Testis (tissue), 2 donors: ENCODE measurements at regions not wholly inside any gene's neighbourhood (a gene's known extent, or its start where the extent isn't known, plus 50 kb on each side); places are given as distances from the start of the nearest gene placed in this dataset.
"Not testable (repeated sequence)": the region's sequence is repeated elsewhere in the genome, so short reads cannot be mapped to it uniquely, and the experiment has no call there.

ENCODE experiments used
- DNase-seq: peaks from one replicate; pipeline ENCODE4 v3.0.0-alpha.2; 2019
- H3K27ac ChIP-seq, 2 donors: fragments of 200-600 bp; sonication (generic); one replicate each; pipeline ENCODE4 v1.5.1; 2019
- H3K27me3 ChIP-seq: fragments of 200-600 bp; sonication (generic); one replicate; pipeline ENCODE4 v1.5.1; 2019
- H3K36me3 ChIP-seq: fragments of 200-600 bp; sonication (generic); one replicate; pipeline ENCODE4 v1.5.1; 2017; ENCODE audit warnings: low read depth; ENCODE audit errors: missing control alignments
- H3K4me1 ChIP-seq: fragments of 200-600 bp; sonication (generic); one replicate; pipeline ENCODE4 v1.5.1; 2019
- H3K4me3 ChIP-seq, 2 donors: fragments of 200-600 bp; sonication (generic); one replicate each; pipeline ENCODE4 v1.5.1; 2017 to 2019
- H3K9me3 ChIP-seq: fragments of 200-600 bp; sonication (generic); one replicate; pipeline ENCODE4 v1.5.1; 2017
- POLR2A ChIP-seq: fragments of 450-650 bp; IDR thresholded peaks from one replicate; pipeline ENCODE4 v1.6.1; 2017; ENCODE audit warnings: antibody characterized with exemption, mild to moderate bottlenecking, moderate library complexity
- WGBS, 2 donors: methylation state at CpG; one replicate each; pipeline ENCODE4 v1.1.5; 2018; 5-methylcytosine and 5-hydroxymethylcytosine counted together
- intact Hi-C: fragments of 100-400 bp; cut with DNase I; formaldehyde crosslinking; loops from one replicate; pipeline ENCODE4 v1.15.1; 2023; ENCODE audit warnings: low total_unique reads
- TF ChIP-seq, protein P1 (sequence below), 3 experiments: fragments of 450-650 bp in 2 of 3; fragments of 200-600 bp in 1 of 3; sonication (generic) in 1 of 3; IDR thresholded peaks; one replicate each; pipeline ENCODE4 v1.5.1; 2016 to 2019; ENCODE audit warnings: antibody characterized with exemption in 3 of 3, mild to moderate bottlenecking in 2 of 3, moderate library complexity in 1 of 3

DNA sequence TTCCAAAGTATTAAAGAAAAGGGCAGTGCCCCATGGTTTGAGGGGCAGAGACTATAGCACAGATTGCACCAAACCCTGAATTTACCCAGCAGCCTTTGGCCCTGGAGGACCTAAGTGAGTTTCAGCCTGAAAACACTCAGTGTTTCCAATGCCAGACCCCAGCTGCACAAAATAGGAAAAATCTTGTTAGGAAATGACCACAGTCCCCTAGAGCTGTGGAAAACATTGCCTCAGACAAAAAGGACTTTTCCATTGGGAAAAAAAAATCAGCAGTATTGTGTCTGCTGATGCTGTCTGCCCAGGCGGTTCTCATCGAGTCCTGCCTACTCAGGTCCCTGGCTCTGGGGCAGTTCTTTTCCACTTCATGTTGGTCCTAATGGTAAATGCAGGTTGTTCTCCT lies 121.7 kb upstream of the DLG1 start:
- H3K27ac ChIP-seq: no peak overlapping the region
- intact Hi-C loops: no loop called here
- WGBS, 2 donors: 80 to 89% methylated on average over 2 of the region's 2 CpGs

DNA sequence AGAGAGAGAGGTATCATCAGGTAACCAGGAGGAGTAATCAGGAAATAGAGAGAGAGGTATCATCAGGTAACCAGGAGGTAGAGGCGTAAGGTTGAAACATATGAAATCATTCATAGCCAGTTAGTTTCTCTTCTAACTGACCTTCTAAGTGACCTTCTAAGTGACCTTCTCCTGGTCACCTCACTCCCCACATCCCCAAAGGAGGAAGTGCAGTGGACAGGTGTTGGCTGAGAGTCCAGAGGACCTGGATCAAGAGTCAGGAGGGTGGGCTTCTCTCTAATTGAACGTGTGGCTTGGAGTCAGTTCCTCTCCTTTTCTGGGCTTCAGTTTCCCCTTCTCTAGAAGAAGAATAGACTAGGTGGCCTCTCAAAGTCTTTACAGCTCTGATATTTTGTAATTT lies 121.3 kb upstream of the DLG1 start:
- intact Hi-C loops: no loop called here
- no peaks in the 10 kb centered on the region for H3K36me3 ChIP-seq
- H3K4me1 ChIP-seq: peaks cover 3% of the 10 kb centered on the region
- no peak overlapping the region for H3K27ac ChIP-seq
- TF ChIP-seq, protein P1, sequence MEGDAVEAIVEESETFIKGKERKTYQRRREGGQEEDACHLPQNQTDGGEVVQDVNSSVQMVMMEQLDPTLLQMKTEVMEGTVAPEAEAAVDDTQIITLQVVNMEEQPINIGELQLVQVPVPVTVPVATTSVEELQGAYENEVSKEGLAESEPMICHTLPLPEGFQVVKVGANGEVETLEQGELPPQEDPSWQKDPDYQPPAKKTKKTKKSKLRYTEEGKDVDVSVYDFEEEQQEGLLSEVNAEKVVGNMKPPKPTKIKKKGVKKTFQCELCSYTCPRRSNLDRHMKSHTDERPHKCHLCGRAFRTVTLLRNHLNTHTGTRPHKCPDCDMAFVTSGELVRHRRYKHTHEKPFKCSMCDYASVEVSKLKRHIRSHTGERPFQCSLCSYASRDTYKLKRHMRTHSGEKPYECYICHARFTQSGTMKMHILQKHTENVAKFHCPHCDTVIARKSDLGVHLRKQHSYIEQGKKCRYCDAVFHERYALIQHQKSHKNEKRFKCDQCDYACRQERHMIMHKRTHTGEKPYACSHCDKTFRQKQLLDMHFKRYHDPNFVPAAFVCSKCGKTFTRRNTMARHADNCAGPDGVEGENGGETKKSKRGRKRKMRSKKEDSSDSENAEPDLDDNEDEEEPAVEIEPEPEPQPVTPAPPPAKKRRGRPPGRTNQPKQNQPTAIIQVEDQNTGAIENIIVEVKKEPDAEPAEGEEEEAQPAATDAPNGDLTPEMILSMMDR (IDR thresholded peaks at IDR 0.05): no peak
- no peak for TF ChIP-seq POLR2A
- H3K27me3 ChIP-seq: no peaks in the 10 kb centered on the region
- DNase-seq: no peak
- no peaks in the 10 kb centered on the region for H3K9me3 ChIP-seq
- no peak overlapping the region for H3K4me3 ChIP-seq
- WGBS, 2 donors: 78 to 93% methylated on average over 2 of the region's 2 CpGs

More for the DNA sequence above, 121.7 kb upstream of the DLG1 start:
- no peak overlapping the region for H3K4me3 ChIP-seq
- H3K9me3 ChIP-seq: no peaks in the 10 kb centered on the region
- DNase-seq: no peak
- TF ChIP-seq POLR2A: no peak
- TF ChIP-seq, protein P1 (IDR thresholded peaks at IDR 0.05): no peak
- H3K27me3 ChIP-seq: no peaks in the 10 kb centered on the region
- peaks cover 3% of the 10 kb centered on the region for H3K4me1 ChIP-seq
- H3K36me3 ChIP-seq: no peaks in the 10 kb centered on the region

GRCh38 chr3:197417911-197418618 lies 119.7 kb upstream of the DLG1 start:
- H3K36me3 ChIP-seq: no peaks in the 10 kb centered on the region
- no peaks in the 10 kb centered on the region for H3K27me3 ChIP-seq
- H3K4me1 ChIP-seq: peaks cover 3% of the 10 kb centered on the region
- 46 to 55% methylated on average over 11 of the region's 11 CpGs for WGBS, 2 donors
- no peak overlapping the region for H3K4me3 ChIP-seq
- no peak overlapping the region for H3K27ac ChIP-seq
- intact Hi-C loops: no loop called here
- H3K9me3 ChIP-seq: no peaks in the 10 kb centered on the region
- DNase-seq: no peak
- TF ChIP-seq POLR2A: no peak
- TF ChIP-seq, protein P1 (IDR thresholded peaks at IDR 0.05): no peak

- TF ChIP-seq POLR2A: no peak
- TF ChIP-seq, protein P1 (IDR thresholded peaks at IDR 0.05): no peak
- H3K36me3 ChIP-seq: no peaks in the 10 kb centered on the region
- intact Hi-C loops: no loop called here
- no peak overlapping the region for H3K4me3 ChIP-seq
- H3K27me3 ChIP-seq: no peaks in the 10 kb centered on the region
- no peak for DNase-seq
- H3K9me3 ChIP-seq: no peaks in the 10 kb centered on the region
- WGBS, 2 donors: 55 to 73% methylated on average over 6 of the region's 6 CpGs
- H3K4me1 ChIP-seq: peaks cover 3% of the 10 kb centered on the region
- H3K27ac ChIP-seq: no peak overlapping the region
Observed at GRCh38 chr3:197417441-197417840, 119.0 kb upstream of the DLG1 start.

DNA sequence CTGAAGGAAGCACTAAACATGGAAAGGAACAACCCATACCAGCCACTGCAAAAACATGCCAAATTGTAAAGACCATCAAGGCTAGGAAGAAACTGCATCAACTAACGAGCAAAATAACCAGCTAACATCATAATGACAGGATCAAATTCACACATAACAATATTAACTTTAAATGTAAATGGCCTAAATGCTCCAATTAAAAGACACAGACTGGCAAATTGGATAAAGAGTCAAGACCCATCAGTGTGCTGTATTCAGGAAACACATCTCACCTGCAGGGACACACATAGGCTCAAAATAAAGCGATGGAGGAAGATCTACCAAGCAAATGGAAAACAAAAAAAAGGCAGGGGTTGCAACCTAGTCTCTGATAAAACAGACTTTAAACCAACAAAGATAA lies 113.5 kb upstream of the DLG1 start:
- H3K27me3 ChIP-seq, H3K4me1 ChIP-seq, H3K27ac ChIP-seq, H3K4me3 ChIP-seq, DNase-seq, intact Hi-C loops, H3K9me3 ChIP-seq, H3K36me3 ChIP-seq: not testable (repeated sequence)
- WGBS, 2 donors: 79 to 88% methylated on average over 2 of the region's 2 CpGs

- DNase-seq, H3K27me3 ChIP-seq, H3K4me1 ChIP-seq, H3K9me3 ChIP-seq, H3K4me3 ChIP-seq, H3K27ac ChIP-seq, intact Hi-C loops, H3K36me3 ChIP-seq: not testable (repeated sequence)
- 89 to 94% methylated on average over 3 to 11 of the region's 11 CpGs for whole genome bisulfite sequencing, 2 donors
Observed at GRCh38 chr3:197410170-197410569, 111.8 kb upstream of the DLG1 start.
